ENCODE measurements at regions not wholly inside any gene's neighbourhood (a gene's known extent, or its start where the extent isn't known, plus 50 kb on each side); places are given as distances from the start of the nearest gene placed in this dataset.

- no peak for DNase-seq (ENCODE audit: low read depth in 2 of 3, low spot score in 2 of 3)
These were observed 59.9 kb upstream of the BZW1 start for GRCh38 chr2:200751786-200752185.

GRCh38 chr2:200752332-200752731 lies 59.4 kb upstream of the BZW1 start:
- DNase-seq (ENCODE audit: low read depth in 2 of 3, low spot score in 2 of 3): no peak

DNA sequence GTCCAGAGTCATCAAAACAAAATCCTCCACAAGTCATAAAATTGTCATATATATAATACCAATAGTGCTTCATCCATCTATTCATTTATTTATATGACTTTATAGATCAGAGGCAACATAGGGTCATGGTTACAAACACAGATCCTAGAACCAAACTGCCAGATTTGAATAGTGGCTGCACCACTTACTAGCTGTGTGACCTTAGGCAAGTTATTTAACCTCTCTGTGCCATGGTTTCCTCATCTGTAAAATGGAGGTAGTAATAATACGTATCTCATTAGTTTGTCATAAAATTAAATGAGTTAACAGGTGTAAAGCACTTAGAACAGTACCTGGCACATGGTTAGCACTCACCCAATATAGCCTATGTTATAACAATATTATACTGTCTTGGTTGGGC lies 58.9 kb upstream of the BZW1 start:
- no peak for DNase-seq (ENCODE audit: low read depth in 2 of 3, low spot score in 2 of 3)

DNA sequence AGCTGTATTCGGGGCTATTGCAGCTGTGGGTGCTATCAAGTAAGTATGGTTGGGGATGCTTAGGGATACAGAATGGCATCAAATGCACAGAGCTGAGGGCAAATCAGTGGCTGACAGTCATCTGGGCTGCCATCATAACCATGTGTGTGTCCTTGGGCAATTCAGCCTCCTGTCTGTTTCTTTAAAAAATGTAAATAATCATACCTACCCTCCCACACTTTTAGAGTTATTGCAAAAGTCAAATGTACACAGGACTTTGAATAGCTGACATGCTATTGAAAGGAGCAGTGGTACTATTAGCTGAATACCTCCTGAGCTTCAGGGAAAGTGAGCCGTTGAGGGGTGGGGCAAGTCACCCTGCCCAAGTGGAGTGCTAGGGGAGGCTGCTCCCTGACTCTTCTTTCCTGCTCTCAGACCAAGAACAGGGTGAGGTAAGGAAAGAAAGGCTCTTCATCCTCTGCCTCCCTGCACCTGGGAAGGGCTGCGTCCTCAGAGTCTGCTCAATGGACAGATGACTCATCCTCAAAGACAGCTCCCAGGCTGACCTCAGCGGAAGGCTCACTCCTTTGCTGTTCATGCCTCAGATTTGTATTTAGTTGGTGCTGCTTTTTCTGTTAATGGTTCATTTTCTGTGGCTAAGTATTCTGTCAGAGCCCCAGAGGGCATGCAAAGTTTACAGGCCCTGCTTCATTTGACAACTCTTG lies 54.9 kb upstream of the BZW1 start:
- no peak for DNase-seq (ENCODE audit: low read depth in 2 of 3, low spot score in 2 of 3)

- DNase-seq (ENCODE audit: low read depth in 2 of 3, low spot score in 2 of 3): no peak
These were observed 54.3 kb upstream of the BZW1 start for GRCh38 chr2:200757399-200757798.

DNA sequence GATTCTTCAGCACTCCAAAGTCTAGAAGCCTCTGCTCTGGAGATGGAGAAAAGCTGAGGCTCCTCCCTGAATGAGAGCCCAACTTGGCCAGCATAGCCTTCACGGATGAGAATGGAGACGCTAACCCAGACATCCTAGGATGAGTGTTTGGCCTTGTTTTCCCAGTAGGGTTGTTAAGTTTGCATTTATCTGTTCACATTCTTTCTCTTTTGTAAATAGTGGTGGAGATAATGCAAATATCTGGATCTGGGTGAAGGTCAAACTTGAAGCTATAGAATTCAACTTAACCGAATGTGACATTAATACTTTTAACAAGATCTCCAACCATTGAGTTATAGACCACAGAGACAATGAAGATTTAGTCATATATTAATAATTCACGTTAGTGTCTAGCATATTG lies 53.4 kb upstream of the BZW1 start:
- no peak for DNase-seq (ENCODE audit: low read depth in 2 of 3, low spot score in 2 of 3)

DNA sequence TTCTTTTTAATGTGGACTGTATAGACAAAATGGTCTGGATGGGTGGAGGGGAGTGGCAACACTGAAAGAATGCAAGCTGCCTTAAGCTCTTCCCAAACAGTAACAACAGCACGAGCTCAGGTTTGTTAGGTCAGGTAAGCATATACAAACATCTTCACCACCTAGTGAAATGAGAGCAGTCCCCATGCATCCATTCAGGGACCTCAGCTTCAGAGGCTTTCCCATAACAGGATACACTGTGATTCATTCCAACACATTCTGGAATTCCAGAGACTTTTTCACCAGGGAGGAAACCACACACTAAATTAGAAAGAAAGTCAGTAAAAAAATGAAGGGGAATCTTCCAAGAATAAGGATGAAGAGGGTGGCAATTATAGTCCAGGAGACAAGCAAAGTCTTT lies 50.4 kb upstream of the BZW1 start:
- DNase-seq (ENCODE audit: low read depth in 2 of 3, low spot score in 2 of 3): no peak

Data from hematopoietic multipotent progenitor cell (in vitro differentiated cells).